ENCODE measurements at regions not wholly inside any gene's neighbourhood (a gene's known extent, or its start where the extent isn't known, plus 50 kb on each side); places are given as distances from the start of the nearest gene placed in this dataset.

GRCh38 chr2:156647377-156648010, 211.3 kb downstream of the GPD2 start:
- H3K27ac ChIP-seq (ENCODE audit: low read length) = no peak overlapping the region
- H3K27me3 ChIP-seq (ENCODE audit: control insufficient read depth in 1 of 2, insufficient read depth in 2 of 2, low read length in 2 of 2) = no peaks in the 10 kb centered on the region
- H3K9ac ChIP-seq (ENCODE audit: low read length in 2 of 2) = no peak overlapping the region
- H3K9me3 ChIP-seq (ENCODE audit: control insufficient read depth in 2 of 2, low read length in 2 of 2) = no peaks in the 10 kb centered on the region
- no peaks in the 10 kb centered on the region for H3K4me1 ChIP-seq (ENCODE audit: control insufficient read depth, insufficient read depth, low read length)
- H3K4me3 ChIP-seq (ENCODE audit: low read length in 2 of 2) = no peak overlapping the region
- H3K36me3 ChIP-seq (ENCODE audit: control insufficient read depth in 2 of 2, insufficient read depth in 2 of 2, low read length in 2 of 2) = no peaks in the 10 kb centered on the region

GRCh38 chr2:156648522-156648921, 212.3 kb downstream of the GPD2 start:
- no peaks in the 10 kb centered on the region for H3K27me3 ChIP-seq (ENCODE audit: control insufficient read depth in 1 of 2, insufficient read depth in 2 of 2, low read length in 2 of 2)
- no peak overlapping the region for H3K9ac ChIP-seq (ENCODE audit: low read length in 2 of 2)
- no peak overlapping the region for H3K4me3 ChIP-seq (ENCODE audit: low read length in 2 of 2)
- H3K9me3 ChIP-seq (ENCODE audit: control insufficient read depth in 2 of 2, low read length in 2 of 2) = no peaks in the 10 kb centered on the region
- H3K36me3 ChIP-seq (ENCODE audit: control insufficient read depth in 2 of 2, insufficient read depth in 2 of 2, low read length in 2 of 2) = no peaks in the 10 kb centered on the region
- H3K27ac ChIP-seq (ENCODE audit: low read length) = no peak overlapping the region
- H3K4me1 ChIP-seq (ENCODE audit: control insufficient read depth, insufficient read depth, low read length) = no peaks in the 10 kb centered on the region

- Histone ChIP-seq H3K4me1 (ENCODE audit: control insufficient read depth, insufficient read depth, low read length) (no peaks in the 10 kb centered on the region), H3K4me3 (ENCODE audit: low read length in 2 of 2) (no peak overlapping the region), H3K9ac (ENCODE audit: low read length in 2 of 2) (no peak overlapping the region), H3K36me3 (ENCODE audit: control insufficient read depth in 2 of 2, insufficient read depth in 2 of 2, low read length in 2 of 2) (no peaks in the 10 kb centered on the region), H3K27me3 (ENCODE audit: control insufficient read depth in 1 of 2, insufficient read depth in 2 of 2, low read length in 2 of 2) (no peaks in the 10 kb centered on the region), H3K9me3 (ENCODE audit: control insufficient read depth in 2 of 2, low read length in 2 of 2) (no peaks in the 10 kb centered on the region), H3K27ac (ENCODE audit: low read length) (no peak overlapping the region)
These were observed 213.4 kb downstream of the GPD2 start for GRCh38 chr2:156649596-156649995.

- H3K36me3 ChIP-seq (ENCODE audit: control insufficient read depth in 2 of 2, insufficient read depth in 2 of 2, low read length in 2 of 2) = no peaks in the 10 kb centered on the region
- no peaks in the 10 kb centered on the region for H3K27me3 ChIP-seq (ENCODE audit: control insufficient read depth in 1 of 2, insufficient read depth in 2 of 2, low read length in 2 of 2)
- H3K9ac ChIP-seq (ENCODE audit: low read length in 2 of 2) = no peak overlapping the region
- no peaks in the 10 kb centered on the region for H3K9me3 ChIP-seq (ENCODE audit: control insufficient read depth in 2 of 2, low read length in 2 of 2)
- no peak overlapping the region for H3K27ac ChIP-seq (ENCODE audit: low read length)
- H3K4me1 ChIP-seq (ENCODE audit: control insufficient read depth, insufficient read depth, low read length) = no peaks in the 10 kb centered on the region
- no peak overlapping the region for H3K4me3 ChIP-seq (ENCODE audit: low read length in 2 of 2)
These were observed 216.5 kb downstream of the GPD2 start for GRCh38 chr2:156652691-156653090.

- Histone ChIP-seq H3K4me1 (ENCODE audit: control insufficient read depth, insufficient read depth, low read length) (no peaks in the 10 kb centered on the region), H3K36me3 (ENCODE audit: control insufficient read depth in 2 of 2, insufficient read depth in 2 of 2, low read length in 2 of 2) (no peaks in the 10 kb centered on the region), H3K4me3 (ENCODE audit: low read length in 2 of 2) (no peak overlapping the region), H3K27me3 (ENCODE audit: control insufficient read depth in 1 of 2, insufficient read depth in 2 of 2, low read length in 2 of 2) (no peaks in the 10 kb centered on the region), H3K9ac (ENCODE audit: low read length in 2 of 2) (no peak overlapping the region), H3K27ac (ENCODE audit: low read length) (no peak overlapping the region), H3K9me3 (ENCODE audit: control insufficient read depth in 2 of 2, low read length in 2 of 2) (no peaks in the 10 kb centered on the region)
These were observed 217.5 kb downstream of the GPD2 start for GRCh38 chr2:156653675-156654074.

GRCh38 chr2:156657809-156658208, 221.6 kb downstream of the GPD2 start:
- H3K27ac ChIP-seq (ENCODE audit: low read length) = no peak overlapping the region
- no peaks in the 10 kb centered on the region for H3K27me3 ChIP-seq (ENCODE audit: control insufficient read depth in 1 of 2, insufficient read depth in 2 of 2, low read length in 2 of 2)
- no peaks in the 10 kb centered on the region for H3K4me1 ChIP-seq (ENCODE audit: control insufficient read depth, insufficient read depth, low read length)
- no peaks in the 10 kb centered on the region for H3K9me3 ChIP-seq (ENCODE audit: control insufficient read depth in 2 of 2, low read length in 2 of 2)
- no peaks in the 10 kb centered on the region for H3K36me3 ChIP-seq (ENCODE audit: control insufficient read depth in 2 of 2, insufficient read depth in 2 of 2, low read length in 2 of 2)
- no peak overlapping the region for H3K9ac ChIP-seq (ENCODE audit: low read length in 2 of 2)
- H3K4me3 ChIP-seq (ENCODE audit: low read length in 2 of 2) = no peak overlapping the region

- H3K4me3 ChIP-seq (ENCODE audit: low read length in 2 of 2) = no peak overlapping the region
- no peak overlapping the region for H3K9ac ChIP-seq (ENCODE audit: low read length in 2 of 2)
- H3K9me3 ChIP-seq (ENCODE audit: control insufficient read depth in 2 of 2, low read length in 2 of 2) = no peaks in the 10 kb centered on the region
- no peak overlapping the region for H3K27ac ChIP-seq (ENCODE audit: low read length)
- no peaks in the 10 kb centered on the region for H3K36me3 ChIP-seq (ENCODE audit: control insufficient read depth in 2 of 2, insufficient read depth in 2 of 2, low read length in 2 of 2)
- no peaks in the 10 kb centered on the region for H3K27me3 ChIP-seq (ENCODE audit: control insufficient read depth in 1 of 2, insufficient read depth in 2 of 2, low read length in 2 of 2)
- H3K4me1 ChIP-seq (ENCODE audit: control insufficient read depth, insufficient read depth, low read length) = no peaks in the 10 kb centered on the region
These were observed 223.5 kb downstream of the GPD2 start for GRCh38 chr2:156659694-156660093.

- Histone ChIP-seq H3K36me3 (ENCODE audit: control insufficient read depth in 2 of 2, insufficient read depth in 2 of 2, low read length in 2 of 2) (no peaks in the 10 kb centered on the region), H3K9me3 (ENCODE audit: control insufficient read depth in 2 of 2, low read length in 2 of 2) (no peaks in the 10 kb centered on the region), H3K27me3 (ENCODE audit: control insufficient read depth in 1 of 2, insufficient read depth in 2 of 2, low read length in 2 of 2) (no peaks in the 10 kb centered on the region), H3K4me3 (ENCODE audit: low read length in 2 of 2) (no peak overlapping the region), H3K27ac (ENCODE audit: low read length) (no peak overlapping the region), H3K4me1 (ENCODE audit: control insufficient read depth, insufficient read depth, low read length) (no peaks in the 10 kb centered on the region), H3K9ac (ENCODE audit: low read length in 2 of 2) (no peak overlapping the region)
These were observed 227.7 kb downstream of the GPD2 start for GRCh38 chr2:156663757-156664409.

- no peaks in the 10 kb centered on the region for H3K4me1 ChIP-seq (ENCODE audit: control insufficient read depth, insufficient read depth, low read length)
- H3K9ac ChIP-seq (ENCODE audit: low read length in 2 of 2) = no peak overlapping the region
- H3K36me3 ChIP-seq (ENCODE audit: control insufficient read depth in 2 of 2, insufficient read depth in 2 of 2, low read length in 2 of 2) = no peaks in the 10 kb centered on the region
- no peak overlapping the region for H3K4me3 ChIP-seq (ENCODE audit: low read length in 2 of 2)
- H3K9me3 ChIP-seq (ENCODE audit: control insufficient read depth in 2 of 2, low read length in 2 of 2) = no peaks in the 10 kb centered on the region
- H3K27ac ChIP-seq (ENCODE audit: low read length) = no peak overlapping the region
- H3K27me3 ChIP-seq (ENCODE audit: control insufficient read depth in 1 of 2, insufficient read depth in 2 of 2, low read length in 2 of 2) = no peaks in the 10 kb centered on the region
These were observed 230.1 kb downstream of the GPD2 start for GRCh38 chr2:156666130-156666785.

GRCh38 chr2:156670104-156670503, 233.9 kb downstream of the GPD2 start:
- Histone ChIP-seq H3K27ac (ENCODE audit: low read length) (no peak overlapping the region), H3K36me3 (ENCODE audit: control insufficient read depth in 2 of 2, insufficient read depth in 2 of 2, low read length in 2 of 2) (no peaks in the 10 kb centered on the region), H3K4me3 (ENCODE audit: low read length in 2 of 2) (no peak overlapping the region), H3K9me3 (ENCODE audit: control insufficient read depth in 2 of 2, low read length in 2 of 2) (no peaks in the 10 kb centered on the region), H3K27me3 (ENCODE audit: control insufficient read depth in 1 of 2, insufficient read depth in 2 of 2, low read length in 2 of 2) (no peaks in the 10 kb centered on the region), H3K9ac (ENCODE audit: low read length in 2 of 2) (no peak overlapping the region), H3K4me1 (ENCODE audit: control insufficient read depth, insufficient read depth, low read length) (no peaks in the 10 kb centered on the region)

All from stomach smooth muscle (tissue), 2 donors.